ENCODE measurements at regions not wholly inside any gene's neighbourhood (a gene's known extent, or its start where the extent isn't known, plus 50 kb on each side); places are given as distances from the start of the nearest gene placed in this dataset.

DNA sequence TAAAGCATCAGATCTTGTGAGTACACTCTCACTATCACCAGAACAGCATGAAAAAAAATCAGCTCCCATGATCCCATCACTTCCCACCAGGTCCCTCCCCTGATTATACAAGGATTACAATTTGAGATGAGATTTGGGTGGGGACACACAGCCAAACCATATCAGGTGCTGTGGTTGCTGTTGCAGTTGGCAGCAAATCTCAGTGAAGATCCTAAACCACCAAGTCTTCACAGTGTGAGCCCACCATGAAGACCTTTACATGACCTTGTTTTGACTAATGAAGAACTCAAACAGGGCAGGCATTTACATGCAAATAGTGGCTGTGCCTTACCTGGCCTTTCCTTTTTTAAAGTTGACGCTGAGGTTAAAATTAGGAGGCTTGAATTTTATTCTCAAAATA, 242.6 kb downstream of the ACTR3B start:
- no peaks in the 10 kb centered on the region for H3K27me3 ChIP-seq (ENCODE audit: control insufficient read depth, insufficient read depth, low read length)
- H2BK20ac ChIP-seq (ENCODE audit: low read depth, low read length) = no peak overlapping the region
- H3K4me3 ChIP-seq (ENCODE audit: insufficient read depth, low read depth, low read length) = no peak overlapping the region
- no peak overlapping the region for H2BK15ac ChIP-seq (ENCODE audit: low read depth, low read length)
- H3K56ac ChIP-seq (ENCODE audit: extremely low read depth, insufficient read depth, low read length) = no peak overlapping the region
- H3K79me1 ChIP-seq (ENCODE audit: low read depth in 1 of 2, low read length in 2 of 2) = no peaks in the 10 kb centered on the region
- no peak overlapping the region for H3K9ac ChIP-seq (ENCODE audit: low read depth, low read length)
- H3K27ac ChIP-seq (ENCODE audit: insufficient read depth, low read length) = no peak overlapping the region
- H3K4me2 ChIP-seq (ENCODE audit: low read depth, low read length) = no peak overlapping the region
- H2AK9ac ChIP-seq (replicated peaks; ENCODE audit: low read depth, low read length, poor library complexity) = no peak overlapping the region
- no peaks in the 10 kb centered on the region for H4K20me1 ChIP-seq (ENCODE audit: insufficient read depth, low read length)
- H2AK5ac ChIP-seq (ENCODE audit: low read depth, low read length) = no peak overlapping the region
- H3K36me3 ChIP-seq (ENCODE audit: control insufficient read depth, insufficient read depth, low read length) = no peaks in the 10 kb centered on the region
- H2BK5ac ChIP-seq (ENCODE audit: low read depth, low read length, poor library complexity, severe bottlenecking) = no peak overlapping the region
- DNase-seq = no peak
- ATAC-seq (ENCODE audit: low read depth) = no peak
- ChIA-PET CTCF (no interaction called here), POLR2A (ENCODE audit: unreplicated experiment) (no interaction called here)
- H2BK120ac ChIP-seq (ENCODE audit: low read depth, low read length) = no peak overlapping the region
- H2AFZ ChIP-seq (replicated peaks; ENCODE audit: low read length, poor library complexity) = no peak overlapping the region
- no CpG with 5 or more reads among the region's 1 CpG for WGBS, 2 experiments (ENCODE audit: extremely low coverage in 2 of 2, insufficient read length in 1 of 2)
- H3K18ac ChIP-seq (ENCODE audit: low read depth, low read length) = no peak overlapping the region
- H3K23ac ChIP-seq (ENCODE audit: low read depth, low read length) = no peak overlapping the region
- H3K9me1 ChIP-seq (ENCODE audit: insufficient read depth, low read length) = no peaks in the 10 kb centered on the region
- TF ChIP-seq, protein P1, sequence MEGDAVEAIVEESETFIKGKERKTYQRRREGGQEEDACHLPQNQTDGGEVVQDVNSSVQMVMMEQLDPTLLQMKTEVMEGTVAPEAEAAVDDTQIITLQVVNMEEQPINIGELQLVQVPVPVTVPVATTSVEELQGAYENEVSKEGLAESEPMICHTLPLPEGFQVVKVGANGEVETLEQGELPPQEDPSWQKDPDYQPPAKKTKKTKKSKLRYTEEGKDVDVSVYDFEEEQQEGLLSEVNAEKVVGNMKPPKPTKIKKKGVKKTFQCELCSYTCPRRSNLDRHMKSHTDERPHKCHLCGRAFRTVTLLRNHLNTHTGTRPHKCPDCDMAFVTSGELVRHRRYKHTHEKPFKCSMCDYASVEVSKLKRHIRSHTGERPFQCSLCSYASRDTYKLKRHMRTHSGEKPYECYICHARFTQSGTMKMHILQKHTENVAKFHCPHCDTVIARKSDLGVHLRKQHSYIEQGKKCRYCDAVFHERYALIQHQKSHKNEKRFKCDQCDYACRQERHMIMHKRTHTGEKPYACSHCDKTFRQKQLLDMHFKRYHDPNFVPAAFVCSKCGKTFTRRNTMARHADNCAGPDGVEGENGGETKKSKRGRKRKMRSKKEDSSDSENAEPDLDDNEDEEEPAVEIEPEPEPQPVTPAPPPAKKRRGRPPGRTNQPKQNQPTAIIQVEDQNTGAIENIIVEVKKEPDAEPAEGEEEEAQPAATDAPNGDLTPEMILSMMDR (conservative IDR thresholded peaks at IDR 0.05; ENCODE audit: low read depth, low read length) = no peak
- TF ChIP-seq, protein P2, sequence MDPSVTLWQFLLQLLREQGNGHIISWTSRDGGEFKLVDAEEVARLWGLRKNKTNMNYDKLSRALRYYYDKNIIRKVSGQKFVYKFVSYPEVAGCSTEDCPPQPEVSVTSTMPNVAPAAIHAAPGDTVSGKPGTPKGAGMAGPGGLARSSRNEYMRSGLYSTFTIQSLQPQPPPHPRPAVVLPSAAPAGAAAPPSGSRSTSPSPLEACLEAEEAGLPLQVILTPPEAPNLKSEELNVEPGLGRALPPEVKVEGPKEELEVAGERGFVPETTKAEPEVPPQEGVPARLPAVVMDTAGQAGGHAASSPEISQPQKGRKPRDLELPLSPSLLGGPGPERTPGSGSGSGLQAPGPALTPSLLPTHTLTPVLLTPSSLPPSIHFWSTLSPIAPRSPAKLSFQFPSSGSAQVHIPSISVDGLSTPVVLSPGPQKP (IDR thresholded peaks at IDR 0.05; ENCODE audit: borderline replicate concordance, low read depth, low read length) = no peak
- TF ChIP-seq MXI1 (IDR thresholded peaks at IDR 0.05; ENCODE audit: borderline replicate concordance, low read depth, low read length) (no peak), RCOR1 (IDR thresholded peaks at IDR 0.05; ENCODE audit: insufficient replicate concordance, low read length) (no peak), NFE2L2 (IDR thresholded peaks at IDR 0.05; ENCODE audit: low read depth, low read length) (no peak), MAFK (IDR thresholded peaks at IDR 0.05; ENCODE audit: low read depth, low read length) (no peak), POLR2A (IDR thresholded peaks at IDR 0.05; ENCODE audit: low read depth, low read length) (no peak)
- TF ChIP-seq, protein P3, sequence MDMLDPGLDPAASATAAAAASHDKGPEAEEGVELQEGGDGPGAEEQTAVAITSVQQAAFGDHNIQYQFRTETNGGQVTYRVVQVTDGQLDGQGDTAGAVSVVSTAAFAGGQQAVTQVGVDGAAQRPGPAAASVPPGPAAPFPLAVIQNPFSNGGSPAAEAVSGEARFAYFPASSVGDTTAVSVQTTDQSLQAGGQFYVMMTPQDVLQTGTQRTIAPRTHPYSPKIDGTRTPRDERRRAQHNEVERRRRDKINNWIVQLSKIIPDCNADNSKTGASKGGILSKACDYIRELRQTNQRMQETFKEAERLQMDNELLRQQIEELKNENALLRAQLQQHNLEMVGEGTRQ (IDR thresholded peaks at IDR 0.05; ENCODE audit: low read depth, low read length) = no peak
- no peak overlapping the region for H3K14ac ChIP-seq (replicated peaks; ENCODE audit: low read depth, low read length)
- H4K91ac ChIP-seq (ENCODE audit: insufficient read depth, low read depth, low read length) = no peak overlapping the region
- no peak overlapping the region for H3K4ac ChIP-seq (ENCODE audit: low read depth, low read length)
- H3K4me1 ChIP-seq (ENCODE audit: control insufficient read depth, insufficient read depth, low read length) = no peaks in the 10 kb centered on the region
- H3K9me3 ChIP-seq (ENCODE audit: control insufficient read depth, insufficient read depth, low read length) = peaks cover 22% of the 10 kb centered on the region
- BruUV-seq (replicated peaks) = no TSS peak
- dilution Hi-C loops (cut with HindIII; ENCODE audit: low sequenced_read_pairs, unreplicated experiment) (no loop called here), intact Hi-C loops (cut with micrococcal nuclease) (no loop called here), in situ Hi-C loops (cut with MboI; ENCODE audit: low sequenced_read_pairs) (no loop called here)
- no peak overlapping the region for H4K8ac ChIP-seq (ENCODE audit: low read depth in 2 of 2, low read length in 2 of 2)
- no peak overlapping the region for H4K5ac ChIP-seq (ENCODE audit: low read depth, low read length)
